ENCODE measurements at regions not wholly inside any gene's neighbourhood (a gene's known extent, or its start where the extent isn't known, plus 50 kb on each side); places are given as distances from the start of the nearest gene placed in this dataset.

DNA sequence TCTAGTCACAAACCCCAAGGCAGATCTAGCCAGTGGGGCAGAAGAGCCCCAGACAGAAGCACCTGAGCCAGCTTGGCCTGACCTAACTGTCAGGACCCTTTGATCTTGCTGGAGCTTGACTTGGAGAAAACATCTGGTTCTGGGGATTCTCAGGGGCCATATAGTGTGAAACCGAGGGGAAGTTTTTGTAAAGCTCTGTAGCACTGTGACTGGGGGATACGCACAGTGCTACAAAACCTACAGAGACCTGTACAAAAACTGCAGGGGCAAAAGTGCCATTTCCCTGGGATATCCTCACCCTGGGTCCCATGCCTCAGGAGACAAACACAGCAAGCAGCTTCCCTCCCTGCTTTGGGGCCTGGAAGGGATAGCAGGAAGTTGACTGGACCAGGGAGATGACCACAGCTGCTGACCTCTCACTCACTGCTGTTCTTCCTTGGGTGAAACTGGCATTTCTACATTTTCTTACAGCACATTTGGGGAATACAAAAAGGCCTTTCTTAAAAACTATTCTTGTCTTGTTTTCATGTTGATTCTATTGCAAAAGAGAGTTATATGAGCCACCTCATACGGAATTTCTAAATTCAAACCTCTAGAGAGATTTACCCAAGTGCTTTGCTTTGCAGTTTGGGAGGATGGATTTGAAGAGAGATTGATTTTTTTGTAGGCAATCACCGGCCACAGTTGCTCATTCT, 140.0 kb downstream of the DAD1 start:
- TF ChIP-seq POLR2AphosphoS5 (IDR thresholded peaks at IDR 0.05; ENCODE audit: low read depth): no peak
- TF ChIP-seq, protein P1, sequence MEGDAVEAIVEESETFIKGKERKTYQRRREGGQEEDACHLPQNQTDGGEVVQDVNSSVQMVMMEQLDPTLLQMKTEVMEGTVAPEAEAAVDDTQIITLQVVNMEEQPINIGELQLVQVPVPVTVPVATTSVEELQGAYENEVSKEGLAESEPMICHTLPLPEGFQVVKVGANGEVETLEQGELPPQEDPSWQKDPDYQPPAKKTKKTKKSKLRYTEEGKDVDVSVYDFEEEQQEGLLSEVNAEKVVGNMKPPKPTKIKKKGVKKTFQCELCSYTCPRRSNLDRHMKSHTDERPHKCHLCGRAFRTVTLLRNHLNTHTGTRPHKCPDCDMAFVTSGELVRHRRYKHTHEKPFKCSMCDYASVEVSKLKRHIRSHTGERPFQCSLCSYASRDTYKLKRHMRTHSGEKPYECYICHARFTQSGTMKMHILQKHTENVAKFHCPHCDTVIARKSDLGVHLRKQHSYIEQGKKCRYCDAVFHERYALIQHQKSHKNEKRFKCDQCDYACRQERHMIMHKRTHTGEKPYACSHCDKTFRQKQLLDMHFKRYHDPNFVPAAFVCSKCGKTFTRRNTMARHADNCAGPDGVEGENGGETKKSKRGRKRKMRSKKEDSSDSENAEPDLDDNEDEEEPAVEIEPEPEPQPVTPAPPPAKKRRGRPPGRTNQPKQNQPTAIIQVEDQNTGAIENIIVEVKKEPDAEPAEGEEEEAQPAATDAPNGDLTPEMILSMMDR (IDR thresholded peaks at IDR 0.05; ENCODE audit: insufficient read depth, low read length): no peak
